GM21526 (cell line): ENCODE measurements at regions not wholly inside any gene's neighbourhood (a gene's known extent, or its start where the extent isn't known, plus 50 kb on each side); places are given as distances from the start of the nearest gene placed in this dataset.
A peak's percentile ranks its signal among the peaks of the same experiment; 100 is the strongest.
"Not testable (repeated sequence)": the region's sequence is repeated elsewhere in the genome, so short reads cannot be mapped to it uniquely, and the experiment has no call there.

ENCODE experiments used
- ATAC-seq: cut with Tn5 transposase; IDR thresholded peaks from one replicate; pipeline ENCODE4 v1.9.1; 2021; ENCODE audit warnings: moderate library complexity; ENCODE audit not compliant: unreplicated experiment, low FRiP score

GRCh38 chr2:187207126-187207525 is 240.9 kb downstream of the CALCRL start:
- no peak for ATAC-seq

DNA sequence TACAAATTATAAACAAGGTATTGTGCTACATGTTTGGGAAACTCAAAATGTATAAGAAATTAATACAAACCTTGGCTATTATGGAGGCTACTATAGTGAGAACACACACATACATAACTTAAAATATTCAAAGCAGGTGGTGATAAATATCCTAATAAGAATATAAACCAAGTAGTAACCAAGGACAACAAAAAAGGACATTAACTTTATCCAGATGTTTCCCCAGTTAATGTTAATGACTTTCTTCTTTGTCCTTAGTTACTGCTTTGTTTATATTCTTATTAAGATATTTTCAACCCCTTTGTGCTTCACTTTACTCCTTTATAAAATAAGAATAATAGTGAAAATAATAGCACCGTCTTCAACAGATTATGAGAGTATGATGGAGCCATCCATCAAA is 241.6 kb downstream of the CALCRL start:
- ATAC-seq = no peak

GRCh38 chr2:187206071-187206470 is 242.0 kb downstream of the CALCRL start:
- ATAC-seq = no peak

DNA sequence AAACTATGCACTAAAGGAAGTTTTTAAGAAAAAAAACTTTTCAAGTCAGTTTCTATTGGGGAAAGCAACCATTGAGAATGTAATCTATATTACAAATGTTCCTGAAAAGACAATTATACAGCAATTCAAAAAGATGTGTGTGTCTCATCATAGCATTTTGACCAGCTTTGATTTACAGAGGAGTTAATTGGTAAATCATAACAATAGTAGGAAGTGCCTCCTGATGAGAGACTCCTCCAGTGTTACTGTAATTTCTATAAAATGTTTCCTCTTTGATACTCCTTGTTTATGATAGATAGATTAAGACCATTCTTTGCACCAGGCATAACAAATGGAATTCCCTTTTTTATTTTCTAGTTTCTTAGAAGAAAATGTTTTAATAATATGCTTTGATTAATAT is 249.9 kb downstream of the CALCRL start:
- ATAC-seq = no peak

DNA sequence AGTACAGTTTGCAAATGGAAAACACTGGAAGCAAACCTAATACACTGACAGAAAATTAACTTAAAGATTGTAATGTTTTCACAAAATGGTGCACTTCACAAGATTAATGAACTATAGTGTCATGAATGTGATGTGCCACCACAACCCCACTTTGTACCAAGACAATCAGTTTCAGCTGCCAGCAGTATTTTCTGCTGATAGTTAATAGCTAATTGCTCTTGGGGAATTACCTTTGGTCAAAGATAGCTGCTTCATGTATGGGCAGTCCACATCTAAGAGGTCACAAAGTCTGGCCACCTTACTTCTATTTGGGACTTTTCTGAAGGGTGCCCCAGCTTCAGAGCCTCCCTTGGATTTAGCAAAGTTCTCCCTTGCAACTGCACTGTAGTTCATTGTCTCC is 254.0 kb downstream of the CALCRL start:
- ATAC-seq = no peak

- no peak for ATAC-seq
These were observed 259.0 kb downstream of the CALCRL start for GRCh38 chr2:187188783-187189631.

GRCh38 chr2:187187519-187187918 is 260.5 kb downstream of the CALCRL start:
- no peak for ATAC-seq

DNA sequence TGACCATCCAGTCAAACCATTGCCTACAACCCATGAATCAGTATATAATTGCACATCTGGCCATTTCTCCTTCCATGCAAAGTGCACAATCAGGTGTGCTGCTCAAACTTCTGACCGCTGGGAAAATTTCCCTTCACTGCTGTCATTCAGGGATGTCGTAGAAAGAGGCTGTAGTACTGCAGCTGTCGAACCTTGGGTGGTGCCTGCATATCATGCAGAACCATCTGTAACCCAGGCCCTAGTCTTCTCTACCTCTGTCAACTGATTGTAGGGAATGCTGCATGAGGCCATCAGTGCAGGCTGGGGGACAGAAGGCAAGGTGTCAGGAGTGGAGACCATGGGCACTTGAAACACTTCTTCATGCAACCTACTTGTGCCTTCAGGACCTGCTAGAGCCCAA is 267.5 kb downstream of the CALCRL start:
- ATAC-seq = no peak

- not testable (repeated sequence) for ATAC-seq
These were observed 269.2 kb downstream of the CALCRL start for GRCh38 chr2:187178876-187179275.

DNA sequence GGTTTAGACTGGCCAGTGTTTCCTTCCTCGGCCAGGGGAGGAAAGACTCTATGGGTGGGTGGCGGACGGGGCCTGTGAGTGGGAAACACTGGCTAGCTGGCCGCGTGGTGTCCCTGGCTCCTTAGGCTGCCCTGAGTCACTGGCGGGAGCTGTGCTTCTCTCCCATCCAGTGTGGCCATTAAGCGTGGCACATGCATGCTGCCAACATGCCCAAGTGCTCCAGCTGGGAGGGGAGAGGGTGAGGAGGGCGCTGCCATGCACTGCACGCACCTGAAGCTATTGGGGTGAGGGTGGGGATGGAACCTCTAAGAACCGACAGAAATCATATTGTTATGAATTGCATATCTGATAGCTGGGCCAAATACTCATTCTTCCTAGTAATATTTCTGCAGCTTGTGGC is 270.8 kb downstream of the CALCRL start:
- ATAC-seq = no peak

DNA sequence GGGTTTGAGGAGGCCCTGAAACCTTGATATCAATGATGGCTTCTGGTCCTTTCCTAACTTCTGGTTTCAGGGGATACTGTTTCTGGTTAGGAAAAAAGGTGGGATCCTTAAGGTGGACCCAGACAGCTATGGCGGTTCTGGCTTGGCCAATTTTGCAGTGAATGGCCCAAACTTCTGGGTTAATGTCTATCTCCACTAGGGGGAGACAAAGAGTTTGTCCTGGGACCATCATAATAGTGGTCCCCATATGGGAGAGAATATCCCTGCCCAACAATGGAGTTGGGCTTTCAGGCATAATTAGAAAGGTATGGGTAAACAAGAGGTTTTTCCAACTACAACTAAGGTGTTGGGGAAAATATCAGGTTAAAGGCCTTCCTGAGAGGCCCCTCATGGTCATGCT is 273.5 kb downstream of the CALCRL start:
- ATAC-seq = no peak

GRCh38 chr2:187171318-187171717 is 276.7 kb downstream of the CALCRL start:
- no peak for ATAC-seq

DNA sequence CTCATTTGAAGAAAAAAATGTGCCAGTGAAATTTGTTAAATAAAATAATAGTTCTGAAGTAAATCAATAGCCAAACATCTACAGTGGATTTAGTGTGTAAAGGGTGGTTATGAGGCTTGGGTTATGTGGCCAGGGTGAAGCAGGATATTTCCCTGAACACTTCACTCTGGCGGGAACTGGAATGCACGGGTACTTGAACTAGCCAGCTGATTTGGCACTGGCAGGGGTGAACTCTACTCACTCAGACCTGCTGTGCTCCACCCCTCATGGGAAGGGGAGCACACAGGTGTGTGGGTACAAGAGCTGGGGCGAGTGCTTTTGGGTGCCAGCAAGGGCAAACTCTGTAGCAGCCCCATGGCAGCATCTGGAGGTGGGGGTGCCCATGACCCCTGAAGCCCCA is 278.2 kb downstream of the CALCRL start:
- ATAC-seq = no peak

GRCh38 chr2:187168720-187169713 is 279.0 kb downstream of the CALCRL start:
- peak; percentile 83 for ATAC-seq

DNA sequence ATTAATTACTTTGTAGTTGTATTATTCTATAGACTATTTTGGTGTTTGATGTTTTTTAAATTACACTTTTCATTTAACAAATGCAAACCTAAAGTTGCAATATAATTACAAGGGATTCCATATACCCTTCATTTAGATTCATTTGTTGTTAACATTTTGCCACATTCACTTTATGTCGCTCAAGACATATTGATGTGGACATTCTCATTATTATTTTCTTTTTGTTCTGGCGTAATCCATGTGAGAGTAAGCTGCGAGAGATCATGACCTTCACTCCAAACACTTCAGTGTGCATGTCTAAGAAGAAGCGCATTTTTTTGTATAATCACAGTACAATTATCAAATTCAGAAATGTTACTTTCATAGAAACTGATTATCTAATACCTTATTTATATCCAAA is 280.6 kb downstream of the CALCRL start:
- no peak for ATAC-seq

- no peak for ATAC-seq
These were observed 282.0 kb downstream of the CALCRL start for GRCh38 chr2:187165936-187166610.

DNA sequence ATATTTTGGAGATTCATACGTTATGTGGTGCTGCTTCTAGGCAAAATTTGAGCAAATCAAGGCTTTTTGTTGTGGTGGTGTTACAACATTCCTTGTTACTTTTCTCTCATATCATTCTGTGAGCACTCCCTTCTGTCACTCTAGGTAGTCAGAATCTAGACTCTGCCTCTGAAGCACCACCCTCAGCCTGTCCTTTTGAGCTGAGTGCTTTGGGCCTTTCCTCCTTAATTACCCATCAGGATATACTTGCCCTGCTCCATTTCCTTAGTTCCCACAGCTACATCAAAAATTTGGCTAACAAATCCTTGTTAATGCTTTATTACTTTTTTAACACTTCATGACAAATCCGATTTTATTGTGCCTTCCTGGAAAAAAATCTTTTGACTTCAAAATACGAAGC is 289.6 kb downstream of the CALCRL start:
- no peak for ATAC-seq

- no peak for ATAC-seq
These were observed 291.0 kb downstream of the CALCRL start for GRCh38 chr2:187157046-187157445.

- no peak for ATAC-seq
These were observed 292.6 kb downstream of the CALCRL start for GRCh38 chr2:187155476-187155875.

- ATAC-seq = no peak
These were observed 297.4 kb downstream of the CALCRL start for GRCh38 chr2:187150670-187151069.
